ENCODE measurements at regions not wholly inside any gene's neighbourhood (a gene's known extent, or its start where the extent isn't known, plus 50 kb on each side); places are given as distances from the start of the nearest gene placed in this dataset.

GRCh38 chr15:23998056-23998455 is 311.0 kb upstream of the NDN start:
- TF ChIP-seq CTCF (tag by site-specific recombination; IDR thresholded peaks at IDR 0.05) (no peak), PATZ1 (tag by site-specific recombination; IDR thresholded peaks at IDR 0.05) (no peak), ZNF274 (IDR thresholded peaks at IDR 0.05; ENCODE audit: low read length) (no peak), ZNF274 (tag by site-specific recombination; IDR thresholded peaks at IDR 0.05; ENCODE audit: borderline replicate concordance) (no peak), ZNF560 (tag by site-specific recombination; IDR thresholded peaks at IDR 0.05; ENCODE audit: borderline replicate concordance) (no peak), MYNN (tag by site-specific recombination; IDR thresholded peaks at IDR 0.05; ENCODE audit: borderline replicate concordance) (no peak), ZNF335 (tag by site-specific recombination; conservative IDR thresholded peaks at IDR 0.05) (no peak), KLF9 (tag by site-specific recombination; IDR thresholded peaks at IDR 0.05; ENCODE audit: low read depth) (no peak), ELK4 (IDR thresholded peaks at IDR 0.05; ENCODE audit: borderline replicate concordance, low read depth, low read length) (no peak), REST (tag by site-specific recombination; IDR thresholded peaks at IDR 0.05) (no peak), ZNF529 (tag by site-specific recombination; IDR thresholded peaks at IDR 0.05; ENCODE audit: insufficient replicate concordance) (no peak), ZNF585B (tag by site-specific recombination; IDR thresholded peaks at IDR 0.05) (no peak)
- TF ChIP-seq, protein P1, sequence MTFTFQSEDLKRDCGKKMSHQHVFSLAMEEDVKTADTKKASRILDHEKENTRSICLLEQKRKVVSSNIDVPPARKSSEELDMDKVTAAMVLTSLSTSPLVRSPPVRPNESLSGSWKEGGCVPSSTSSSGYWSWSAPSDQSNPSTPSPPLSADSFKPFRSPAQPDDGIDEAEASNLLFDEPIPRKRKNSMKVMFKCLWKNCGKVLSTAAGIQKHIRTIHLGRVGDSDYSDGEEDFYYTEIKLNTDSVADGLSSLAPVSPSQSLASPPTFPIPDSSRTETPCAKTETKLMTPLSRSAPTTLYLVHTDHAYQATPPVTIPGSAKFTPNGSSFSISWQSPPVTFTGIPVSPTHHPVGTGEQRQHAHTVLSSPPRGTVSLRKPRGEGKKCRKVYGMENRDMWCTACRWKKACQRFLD (tag by site-specific recombination; IDR thresholded peaks at IDR 0.05), result no peak

All from HEK293 (cell line).